ENCODE measurements at regions not wholly inside any gene's neighbourhood (a gene's known extent, or its start where the extent isn't known, plus 50 kb on each side); places are given as distances from the start of the nearest gene placed in this dataset.

GRCh38 chr5:98638111-98638510, 135.4 kb upstream of the RGMB start:
- no peak for DNase-seq

GRCh38 chr5:98638701-98639100, 134.8 kb upstream of the RGMB start:
- DNase-seq: no peak

- DNase-seq: no peak
These were observed 134.2 kb upstream of the RGMB start for GRCh38 chr5:98639274-98639673.

GRCh38 chr5:98641671-98642070, 131.8 kb upstream of the RGMB start:
- DNase-seq: no peak

- no peak for DNase-seq
These were observed 129.9 kb upstream of the RGMB start for GRCh38 chr5:98643569-98643968.

- no peak for DNase-seq
These were observed 121.7 kb upstream of the RGMB start for GRCh38 chr5:98651715-98652114.

GRCh38 chr5:98656125-98656795, 117.2 kb upstream of the RGMB start:
- no peak for DNase-seq

GRCh38 chr5:98656796-98657195, 116.7 kb upstream of the RGMB start:
- no peak for DNase-seq

GRCh38 chr5:98657559-98657958, 115.9 kb upstream of the RGMB start:
- no peak for DNase-seq

- DNase-seq: no peak
These were observed 109.9 kb upstream of the RGMB start for GRCh38 chr5:98663521-98663920.

GRCh38 chr5:98664736-98665135, 108.7 kb upstream of the RGMB start:
- no peak for DNase-seq

GRCh38 chr5:98679963-98680362, 93.5 kb upstream of the RGMB start:
- no peak for DNase-seq

GRCh38 chr5:98690002-98690401, 83.5 kb upstream of the RGMB start:
- DNase-seq: peak in 1 of 2 experiments; percentile 17

GRCh38 chr5:98694902-98695301, 78.6 kb upstream of the RGMB start:
- no peak for DNase-seq

GRCh38 chr5:98698359-98698758, 75.1 kb upstream of the RGMB start:
- no peak for DNase-seq

- DNase-seq: no peak
These were observed 72.7 kb upstream of the RGMB start for GRCh38 chr5:98700730-98701129.

- DNase-seq: no peak
These were observed 67.6 kb upstream of the RGMB start for GRCh38 chr5:98705841-98706240.

- no peak for DNase-seq
These were observed 63.8 kb upstream of the RGMB start for GRCh38 chr5:98709681-98710080.

- DNase-seq: no peak
These were observed 60.4 kb upstream of the RGMB start for GRCh38 chr5:98713027-98713426.

GRCh38 chr5:98713856-98714255, 59.6 kb upstream of the RGMB start:
- DNase-seq: no peak

- DNase-seq: no peak
These were observed 58.7 kb upstream of the RGMB start for GRCh38 chr5:98714710-98715288.

GRCh38 chr5:98721231-98721928, 52.1 kb upstream of the RGMB start:
- no peak for DNase-seq

- no peak for DNase-seq
These were observed 51.3 kb upstream of the RGMB start for GRCh38 chr5:98722188-98722587.

GRCh38 chr5:98723061-98723460, 50.4 kb upstream of the RGMB start:
- no peak for DNase-seq
